ENCODE measurements at regions not wholly inside any gene's neighbourhood (a gene's known extent, or its start where the extent isn't known, plus 50 kb on each side); places are given as distances from the start of the nearest gene placed in this dataset.

DNA sequence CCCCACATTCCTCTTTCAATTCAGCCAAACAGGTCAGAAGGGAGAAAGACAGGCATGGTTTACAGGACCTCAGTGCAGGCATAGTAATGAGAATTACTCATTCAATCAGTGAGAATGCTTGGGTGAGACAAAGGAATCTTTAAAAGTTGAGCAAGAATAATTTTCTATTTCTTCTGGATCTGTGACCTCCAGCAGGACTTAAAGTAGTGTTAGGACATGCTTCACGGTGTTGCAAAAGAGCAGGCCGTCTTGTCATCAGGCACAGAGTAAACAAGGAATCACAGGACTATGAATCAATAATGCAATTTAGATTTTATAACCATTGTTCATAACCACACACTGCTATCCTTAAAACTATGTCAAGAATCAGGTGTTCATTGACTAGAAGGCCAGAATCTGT is 130.6 kb upstream of the GLRA2 start:
- ChIA-PET POLR2A (ENCODE audit: unreplicated experiment) (no interaction called here), CTCF (no interaction called here)
- BruUV-seq (replicated peaks): no TSS peak
- no peaks in the 10 kb centered on the region for H3K79me2 ChIP-seq (ENCODE audit: low read length)
- H3K9me2 ChIP-seq (replicated peaks; ENCODE audit: low read length): no peaks in the 10 kb centered on the region
- no peaks in the 10 kb centered on the region for H3F3A ChIP-seq (ENCODE audit: low read length, unreplicated experiment)
- no peaks in the 10 kb centered on the region for H3K27me3 ChIP-seq (ENCODE audit: low read length)
- H3K9ac ChIP-seq (ENCODE audit: low read length): no peak overlapping the region
- no peaks in the 10 kb centered on the region for H4K20me1 ChIP-seq (ENCODE audit: low read length)
- intact Hi-C loops (cut with micrococcal nuclease): no loop called here
- DNase-seq: peak; percentile 64
- H3K9me3 ChIP-seq (ENCODE audit: low read length): no peaks in the 10 kb centered on the region
- ATAC-seq: no peak; the same call in 1 of the 2 replicates
- no peak overlapping the region for H3K4me3 ChIP-seq (ENCODE audit: low read length)
- H3K4me1 ChIP-seq (ENCODE audit: insufficient read depth, low read length): peaks cover 8% of the 10 kb centered on the region
- no peak overlapping the region for H2AFZ ChIP-seq (ENCODE audit: low read length)
- peak overlapping the region; percentile 63 for H3K4me2 ChIP-seq (ENCODE audit: low read length)
- H3K27ac ChIP-seq (ENCODE audit: low read length): peak overlapping the region; percentile 53
- no peak for TF ChIP-seq EZH2phosphoT487 (IDR thresholded peaks at IDR 0.05; ENCODE audit: borderline replicate concordance, low read length)
- TF ChIP-seq, protein P1, sequence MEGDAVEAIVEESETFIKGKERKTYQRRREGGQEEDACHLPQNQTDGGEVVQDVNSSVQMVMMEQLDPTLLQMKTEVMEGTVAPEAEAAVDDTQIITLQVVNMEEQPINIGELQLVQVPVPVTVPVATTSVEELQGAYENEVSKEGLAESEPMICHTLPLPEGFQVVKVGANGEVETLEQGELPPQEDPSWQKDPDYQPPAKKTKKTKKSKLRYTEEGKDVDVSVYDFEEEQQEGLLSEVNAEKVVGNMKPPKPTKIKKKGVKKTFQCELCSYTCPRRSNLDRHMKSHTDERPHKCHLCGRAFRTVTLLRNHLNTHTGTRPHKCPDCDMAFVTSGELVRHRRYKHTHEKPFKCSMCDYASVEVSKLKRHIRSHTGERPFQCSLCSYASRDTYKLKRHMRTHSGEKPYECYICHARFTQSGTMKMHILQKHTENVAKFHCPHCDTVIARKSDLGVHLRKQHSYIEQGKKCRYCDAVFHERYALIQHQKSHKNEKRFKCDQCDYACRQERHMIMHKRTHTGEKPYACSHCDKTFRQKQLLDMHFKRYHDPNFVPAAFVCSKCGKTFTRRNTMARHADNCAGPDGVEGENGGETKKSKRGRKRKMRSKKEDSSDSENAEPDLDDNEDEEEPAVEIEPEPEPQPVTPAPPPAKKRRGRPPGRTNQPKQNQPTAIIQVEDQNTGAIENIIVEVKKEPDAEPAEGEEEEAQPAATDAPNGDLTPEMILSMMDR (conservative IDR thresholded peaks at IDR 0.05; ENCODE audit: low read depth, low read length): no peak
- no peak for TF ChIP-seq EZH2 (IDR thresholded peaks at IDR 0.05; ENCODE audit: low read length, unreplicated experiment)
- H3K36me3 ChIP-seq (ENCODE audit: low read depth, low read length): no peaks in the 10 kb centered on the region

DNA sequence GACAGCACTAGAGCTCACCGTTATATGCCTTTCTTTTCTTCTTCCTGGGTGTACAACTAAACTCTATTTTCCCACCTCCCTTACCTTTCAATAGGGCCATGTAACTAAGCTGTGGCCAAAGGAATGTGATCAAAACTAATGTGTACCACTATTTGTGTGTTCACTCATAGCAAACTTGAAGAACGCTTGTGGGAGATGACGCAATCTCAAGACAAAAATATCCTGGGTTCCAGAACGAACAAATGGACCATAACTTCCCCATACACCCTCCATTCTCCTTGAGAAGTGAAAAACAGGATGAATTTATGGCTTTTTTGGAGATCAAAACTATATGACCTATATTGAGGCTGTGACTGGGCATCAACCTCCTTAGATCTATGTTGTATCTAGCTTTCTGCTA is 139.7 kb upstream of the GLRA2 start:
- no peak overlapping the region for H3K4me3 ChIP-seq (ENCODE audit: low read length)
- intact Hi-C loops (cut with micrococcal nuclease): no loop called here
- ChIA-PET POLR2A (ENCODE audit: unreplicated experiment) (no interaction called here), CTCF (no interaction called here)
- DNase-seq: no peak
- H3K9me2 ChIP-seq (replicated peaks; ENCODE audit: low read length): no peaks in the 10 kb centered on the region
- H3F3A ChIP-seq (ENCODE audit: low read length, unreplicated experiment): no peaks in the 10 kb centered on the region
- H2AFZ ChIP-seq (ENCODE audit: low read length): no peak overlapping the region
- no peaks in the 10 kb centered on the region for H3K9me3 ChIP-seq (ENCODE audit: low read length)
- TF ChIP-seq, protein P1 (conservative IDR thresholded peaks at IDR 0.05; ENCODE audit: low read depth, low read length): no peak
- TF ChIP-seq EZH2 (IDR thresholded peaks at IDR 0.05; ENCODE audit: low read length, unreplicated experiment) (no peak), EZH2phosphoT487 (IDR thresholded peaks at IDR 0.05; ENCODE audit: borderline replicate concordance, low read length) (no peak)
- no peak overlapping the region for H3K4me2 ChIP-seq (ENCODE audit: low read length)
- H3K27me3 ChIP-seq (ENCODE audit: low read length): no peaks in the 10 kb centered on the region
- no peaks in the 10 kb centered on the region for H3K79me2 ChIP-seq (ENCODE audit: low read length)
- BruUV-seq (replicated peaks): no TSS peak
- H3K27ac ChIP-seq (ENCODE audit: low read length): no peak overlapping the region
- H3K36me3 ChIP-seq (ENCODE audit: low read depth, low read length): no peaks in the 10 kb centered on the region
- ATAC-seq: no peak
- no peaks in the 10 kb centered on the region for H4K20me1 ChIP-seq (ENCODE audit: low read length)
- H3K9ac ChIP-seq (ENCODE audit: low read length): no peak overlapping the region
- H3K4me1 ChIP-seq (ENCODE audit: insufficient read depth, low read length): no peaks in the 10 kb centered on the region

DNA sequence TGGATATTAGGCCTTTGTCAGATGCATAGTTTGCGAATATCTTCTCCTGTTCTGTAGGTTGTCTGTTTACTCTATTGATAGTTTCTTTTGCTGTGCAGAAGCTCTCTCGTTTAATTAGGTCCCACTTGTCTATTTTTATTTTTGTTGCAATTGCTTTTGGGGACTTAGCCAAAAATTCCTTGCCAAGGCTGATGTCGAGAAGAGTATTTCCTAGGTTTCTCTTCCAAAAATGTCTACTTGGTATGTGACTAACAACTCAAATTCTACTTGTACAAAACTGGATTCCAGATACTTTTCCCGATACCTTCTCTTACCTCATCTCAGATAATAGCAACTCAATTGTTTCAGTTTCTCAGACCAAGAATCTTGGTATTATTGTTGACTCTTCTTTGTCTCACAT is 142.4 kb upstream of the GLRA2 start:
- DNase-seq (no peak), ATAC-seq (no peak)
- no TSS peak for BruUV-seq (replicated peaks)
- H3K9me3 ChIP-seq (ENCODE audit: low read length): no peaks in the 10 kb centered on the region
- H4K20me1 ChIP-seq (ENCODE audit: low read length): no peaks in the 10 kb centered on the region
- no peaks in the 10 kb centered on the region for H3K4me1 ChIP-seq (ENCODE audit: insufficient read depth, low read length)
- intact Hi-C loops (cut with micrococcal nuclease): no loop called here
- H3K9ac ChIP-seq (ENCODE audit: low read length): no peak overlapping the region
- no peaks in the 10 kb centered on the region for H3K9me2 ChIP-seq (replicated peaks; ENCODE audit: low read length)
- H3K79me2 ChIP-seq (ENCODE audit: low read length): no peaks in the 10 kb centered on the region
- H3F3A ChIP-seq (ENCODE audit: low read length, unreplicated experiment): no peaks in the 10 kb centered on the region
- H3K4me3 ChIP-seq (ENCODE audit: low read length): no peak overlapping the region
- TF ChIP-seq EZH2phosphoT487 (IDR thresholded peaks at IDR 0.05; ENCODE audit: borderline replicate concordance, low read length): no peak
- TF ChIP-seq, protein P1 (conservative IDR thresholded peaks at IDR 0.05; ENCODE audit: low read depth, low read length): no peak
- no peak overlapping the region for H3K27ac ChIP-seq (ENCODE audit: low read length)
- H2AFZ ChIP-seq (ENCODE audit: low read length): no peak overlapping the region
- no peaks in the 10 kb centered on the region for H3K36me3 ChIP-seq (ENCODE audit: low read depth, low read length)
- ChIA-PET CTCF (no interaction called here), POLR2A (ENCODE audit: unreplicated experiment) (no interaction called here)
- no peaks in the 10 kb centered on the region for H3K27me3 ChIP-seq (ENCODE audit: low read length)
- no peak overlapping the region for H3K4me2 ChIP-seq (ENCODE audit: low read length)
